NB4 (cell line): ENCODE measurements at regions not wholly inside any gene's neighbourhood (a gene's known extent, or its start where the extent isn't known, plus 50 kb on each side); places are given as distances from the start of the nearest gene placed in this dataset.

Experiments used
- CTCF ChIP-seq: IDR thresholded peaks from one replicate; pipeline ENCODE4 v1.5.1; 2012; ENCODE audit warnings: low read depth, low read length
- MAX ChIP-seq: IDR thresholded peaks from 2 replicates; pipeline ENCODE4 v1.6.1; 2011; ENCODE audit warnings: low read depth, low read length
- MYC ChIP-seq: IDR thresholded peaks from 2 replicates; pipeline ENCODE4 v1.6.1; 2011; ENCODE audit warnings: low read depth, low read length
- POLR2A ChIP-seq: IDR thresholded peaks from 2 replicates; pipeline ENCODE4 v1.6.1; 2011; ENCODE audit warnings: mild to moderate bottlenecking; ENCODE audit not compliant: insufficient read length; ENCODE audit errors: extremely low read depth

- no peak for TF ChIP-seq MAX
- TF ChIP-seq CTCF: no peak
- no peak for TF ChIP-seq POLR2A
- TF ChIP-seq MYC: no peak
Observed at GRCh38 chr1:9435153-9435636, 104.1 kb upstream of the SLC25A33 start.
